ENCODE measurements at regions not wholly inside any gene's neighbourhood (a gene's known extent, or its start where the extent isn't known, plus 50 kb on each side); places are given as distances from the start of the nearest gene placed in this dataset.

- TF ChIP-seq ZNF146 (CRISPR knock-in tag; IDR thresholded peaks at IDR 0.05; ENCODE audit: unreplicated experiment): peak; percentile 74
- no peak for TF ChIP-seq BACH1 (tag; IDR thresholded peaks at IDR 0.05)
- TF ChIP-seq, protein P1, sequence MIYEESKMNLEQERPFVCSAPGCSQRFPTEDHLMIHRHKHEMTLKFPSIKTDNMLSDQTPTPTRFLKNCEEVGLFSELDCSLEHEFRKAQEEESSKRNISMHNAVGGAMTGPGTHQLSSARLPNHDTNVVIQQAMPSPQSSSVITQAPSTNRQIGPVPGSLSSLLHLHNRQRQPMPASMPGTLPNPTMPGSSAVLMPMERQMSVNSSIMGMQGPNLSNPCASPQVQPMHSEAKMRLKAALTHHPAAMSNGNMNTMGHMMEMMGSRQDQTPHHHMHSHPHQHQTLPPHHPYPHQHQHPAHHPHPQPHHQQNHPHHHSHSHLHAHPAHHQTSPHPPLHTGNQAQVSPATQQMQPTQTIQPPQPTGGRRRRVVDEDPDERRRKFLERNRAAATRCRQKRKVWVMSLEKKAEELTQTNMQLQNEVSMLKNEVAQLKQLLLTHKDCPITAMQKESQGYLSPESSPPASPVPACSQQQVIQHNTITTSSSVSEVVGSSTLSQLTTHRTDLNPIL (CRISPR knock-in tag; IDR thresholded peaks at IDR 0.05): no peak
- no peak for TF ChIP-seq DPF2 (IDR thresholded peaks at IDR 0.05)
Observed at GRCh38 chr2:207395535-207396251, 134.1 kb upstream of the CREB1 start (continued).

DNA sequence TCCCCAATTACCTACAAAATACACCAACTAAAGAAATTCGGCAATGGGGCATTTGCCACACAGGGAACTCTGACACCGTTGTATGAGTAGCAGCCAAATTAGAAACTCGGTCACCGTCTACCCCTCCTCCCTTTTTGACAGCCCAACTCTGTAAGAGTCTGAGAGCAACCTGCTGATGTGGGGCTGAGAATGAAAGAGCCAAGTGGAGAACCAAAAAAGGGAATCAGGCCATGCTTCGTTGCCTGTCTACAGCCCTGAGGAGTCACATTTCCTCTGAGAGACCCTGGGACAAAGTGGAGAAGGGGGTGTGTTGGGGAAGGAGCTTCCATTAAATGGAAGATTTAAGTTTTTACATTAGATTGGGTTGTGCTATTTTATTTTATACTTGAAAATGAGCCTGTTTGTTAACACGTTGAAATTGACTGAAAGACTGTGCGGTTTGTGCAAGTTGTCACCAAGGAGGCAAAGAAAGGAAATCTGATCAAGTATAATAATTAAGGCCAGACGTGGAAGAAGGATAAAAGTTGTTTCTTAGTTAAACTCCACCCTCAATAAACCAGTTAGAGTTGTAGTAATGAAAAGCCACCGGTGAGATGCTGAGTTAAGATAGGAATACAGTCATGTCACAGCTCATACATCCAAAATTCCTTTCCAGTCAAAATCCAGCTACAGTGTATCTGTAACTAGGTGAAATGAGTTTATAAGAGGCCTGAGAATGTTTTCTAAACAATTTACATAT lies 131.7 kb upstream of the CREB1 start:
- CTCF ChIA-PET (ENCODE audit: low intra/inter-chr PET ratio): no interaction called here
- peak overlapping the region; percentile 42; the same call in 1 of the 3 replicates for H3K27ac ChIP-seq (ENCODE audit: extremely low read depth, low read depth, low read length)
- intact Hi-C loops (cut with micrococcal nuclease): no loop called here
- H3K36me3 ChIP-seq (ENCODE audit: control insufficient read depth, insufficient read depth, low read length): no peaks in the 10 kb centered on the region
- no peak overlapping the region; a peak in 1 of 4 replicates for H3K9ac ChIP-seq (ENCODE audit: insufficient read depth in 1 of 2, low read depth in 2 of 2, low read length in 2 of 2)
- POLR2A ChIA-PET: no interaction called here
- 14% methylated on average over 9 of the region's 9 CpGs for WGBS (ENCODE audit: insufficient coverage, low coverage, missing lambda C conversion rate)
- no peaks in the 10 kb centered on the region for H4K20me1 ChIP-seq (replicated peaks; ENCODE audit: control insufficient read depth, insufficient read depth, low read length)
- H3K9me1 ChIP-seq (ENCODE audit: control insufficient read depth, insufficient read depth, low read length): no peaks in the 10 kb centered on the region
- no peak overlapping the region for H3K4me3 ChIP-seq
- peak overlapping the region; percentile 20; the same call in 1 of the 2 replicates for H3K4me2 ChIP-seq (ENCODE audit: insufficient read depth, low read length)
- in situ Hi-C loops (cut with MboI): no loop called here
- no peaks in the 10 kb centered on the region for H3K9me3 ChIP-seq (replicated peaks; ENCODE audit: control insufficient read depth, insufficient read depth, low read depth, low read length)
- H3K79me2 ChIP-seq (ENCODE audit: control insufficient read depth, insufficient read depth, low read length): no peaks in the 10 kb centered on the region
- H3K27me3 ChIP-seq (ENCODE audit: control insufficient read depth in 2 of 2, insufficient read depth in 2 of 2, low read length in 2 of 2): no peaks in the 10 kb centered on the region
- no TSS peak for BruUV-seq (replicated peaks)
- H2AFZ ChIP-seq (ENCODE audit: low read depth, low read length): peak overlapping the region; percentile 80
- no peak for DNase-seq (ENCODE audit: extremely low read depth in 1 of 4, low spot score in 3 of 4)
- ATAC-seq: peak; percentile 50
- peaks cover 4 to 31% of the 10 kb centered on the region in 2 experiments; a peak in 3 of 5 replicates for H3K4me1 ChIP-seq (replicated peaks in 1 of 2; ENCODE audit: control insufficient read depth in 2 of 2, insufficient read depth in 2 of 2, low read length in 2 of 2)
- FAIRE-seq: peak; percentile 74
- TF ChIP-seq TEAD4 (IDR thresholded peaks at IDR 0.05; ENCODE audit: low read length): no peak
- TF ChIP-seq TEAD4 (CRISPR knock-in tag; IDR thresholded peaks at IDR 0.05; ENCODE audit: borderline replicate concordance): no peak
- peak; percentile 77 for TF ChIP-seq HMBOX1 (IDR thresholded peaks at IDR 0.05)
- TF ChIP-seq ZNF436 (CRISPR knock-in tag; IDR thresholded peaks at IDR 0.05): no peak
- TF ChIP-seq SRF (CRISPR knock-in tag; IDR thresholded peaks at IDR 0.05): 0 out of 4 replicates have a peak, but pooled peaks of 1 of the 2 experiments have one; percentile 6
- TF ChIP-seq BRD9 (IDR thresholded peaks at IDR 0.05; ENCODE audit: low read depth, partially characterized antibody): no peak
- no peak for TF ChIP-seq ZNF212 (CRISPR knock-in tag; IDR thresholded peaks at IDR 0.05)
- TF ChIP-seq TEAD2 (tag; IDR thresholded peaks at IDR 0.05): no peak
- no peak for TF ChIP-seq KLF6 (CRISPR knock-in tag; IDR thresholded peaks at IDR 0.05; ENCODE audit: borderline replicate concordance)
- TF ChIP-seq HMG20B (CRISPR knock-in tag; IDR thresholded peaks at IDR 0.05): no peak
- TF ChIP-seq SLC30A9 (CRISPR knock-in tag; IDR thresholded peaks at IDR 0.05): no peak
- 0 out of 2 replicates have a peak, but pooled peaks have one; percentile 3 for TF ChIP-seq DPF2 (IDR thresholded peaks at IDR 0.05)
- no peak for TF ChIP-seq KDM4B (IDR thresholded peaks at IDR 0.05; ENCODE audit: borderline replicate concordance in 2 of 2, low read depth in 1 of 2)

Data from K562 (cell line).